H1 (cell line): ENCODE measurements at regions not wholly inside any gene's neighbourhood (a gene's known extent, or its start where the extent isn't known, plus 50 kb on each side); places are given as distances from the start of the nearest gene placed in this dataset.

Source experiments
- CTCF ChIA-PET: fragments of 300-600 bp; sonication (Branson Sonifier 250); formaldehyde crosslinking; loops from one replicate; lab custom pipeline; 2021; ENCODE audit not compliant: partially characterized antibody; lab: Charles Lee
- POLR2A ChIA-PET: fragments of 300-600 bp; sonication (Branson Sonifier 250); formaldehyde crosslinking; loops from one replicate; lab custom pipeline; 2021; ENCODE audit warnings: inconsistent platforms; ENCODE audit not compliant: partially characterized antibody; lab: Charles Lee
- DNase-seq, 2 experiments: peaks; one replicate each; pipeline versions ENCODE4 v3.0.0 to v3.0.0-alpha.2; 2010 to 2022; ENCODE audit warnings: low spot score in 2 of 2, low read depth in 1 of 2, mixed read lengths in 1 of 2
- FAIRE-seq: peaks from 2 replicates; lab custom pipeline; 2011; peaks lifted over from hg19 to GRCh38; lab: Jason Lieb, UNC
- H2AFZ ChIP-seq: 2 replicates; pipeline ENCODE4 v1.8.1; 2012; ENCODE audit warnings: low read length, inconsistent platforms
- H2AK5ac ChIP-seq: 2 replicates; pipeline ENCODE4 v1.6.1; 2013; ENCODE audit warnings: low read depth, low read length
- H2BK120ac ChIP-seq: replicated peaks from 2 replicates; pipeline ENCODE3; 2013; ENCODE audit warnings: low read depth, low read length, inconsistent platforms
- H2BK12ac ChIP-seq: 2 replicates; pipeline ENCODE4 v1.6.1; 2013; ENCODE audit warnings: low read depth, low read length
- H2BK15ac ChIP-seq: 2 replicates; pipeline ENCODE4 v1.6.1; 2013; ENCODE audit warnings: low read length
- H2BK20ac ChIP-seq: 2 replicates; pipeline ENCODE4 v1.6.1; 2013; ENCODE audit warnings: low read length
- H2BK5ac ChIP-seq: 2 replicates; pipeline ENCODE4 v1.6.1; 2013; ENCODE audit warnings: low read depth, low read length
- H3K14ac ChIP-seq: 2 replicates; pipeline ENCODE4 v1.6.1; 2013; ENCODE audit warnings: inconsistent platforms; ENCODE audit not compliant: insufficient read length
- H3K18ac ChIP-seq: 2 replicates; pipeline ENCODE4 v1.6.1; 2013; ENCODE audit warnings: low read length; ENCODE audit errors: extremely low read depth
- H3K23ac ChIP-seq: 2 replicates; pipeline ENCODE4 v1.6.1; 2013; ENCODE audit warnings: inconsistent platforms; ENCODE audit not compliant: insufficient read length
- H3K23me2 ChIP-seq: 2 replicates; pipeline ENCODE4 v1.6.1; 2013; ENCODE audit warnings: low read depth, low read length
- H3K27ac ChIP-seq: 2 replicates; pipeline ENCODE4 v1.6.1; 2011; ENCODE audit warnings: low read depth, low read length, inconsistent platforms
- H3K27me3 ChIP-seq, 4 experiments: replicated peaks in 1 of 4; 1 replicate in 1 of 4; 2 replicates in 3 of 4; pipeline versions ENCODE4 v1.6.1 to v1.8.1; 2011 to 2013; ENCODE audit warnings: low read length in 3 of 4, mild to moderate bottlenecking in 3 of 4, inconsistent platforms in 2 of 4, mixed read lengths in 2 of 4, moderate library complexity in 1 of 4; ENCODE audit not compliant: control insufficient read depth in 3 of 4, insufficient read depth in 3 of 4; ENCODE audit errors: extremely low read depth in 1 of 4
- H3K36me3 ChIP-seq, 4 experiments: 2 replicates each; pipeline versions ENCODE4 v1.6.1 to v1.8.1; 2011 to 2013; ENCODE audit warnings: mild to moderate bottlenecking in 4 of 4, low read length in 3 of 4, moderate library complexity in 2 of 4, control low read depth in 1 of 4, inconsistent platforms in 1 of 4; ENCODE audit not compliant: insufficient read depth in 4 of 4, control insufficient read depth in 2 of 4
- H3K4ac ChIP-seq: replicated peaks from 2 replicates; pipeline ENCODE3; 2013; ENCODE audit warnings: low read length, low read depth, mixed read lengths, inconsistent platforms; ENCODE audit not compliant: insufficient read length
- H3K4me1 ChIP-seq, 4 experiments: replicated peaks in 1 of 4; 1 replicate in 1 of 4; 2 replicates in 3 of 4; pipeline versions ENCODE4 v1.6.1 to v1.8.1; 2011 to 2013; ENCODE audit warnings: low read length in 3 of 4, inconsistent platforms in 2 of 4, mixed read lengths in 1 of 4; ENCODE audit not compliant: insufficient read depth in 4 of 4, control insufficient read depth in 3 of 4
- H3K4me2 ChIP-seq, 2 experiments: 2 replicates each; pipeline versions ENCODE4 v1.6.1 to v1.8.1; 2011 to 2013; ENCODE audit warnings: low read depth in 2 of 2, low read length in 2 of 2, control low read depth in 1 of 2, inconsistent platforms in 1 of 2, mild to moderate bottlenecking in 1 of 2; ENCODE audit not compliant: insufficient read depth in 1 of 2
- H3K4me3 ChIP-seq, 4 experiments: fragments of 200-600, 300-600 bp in 1 of 4; sonication (generic), shearing (Covaris generic), sonication (Bioruptor Twin) in 1 of 4; 2 replicates each; pipeline versions ENCODE4 v1.5.1 to v1.8.1; 2011 to 2016; ENCODE audit warnings: low read length in 4 of 4, low read depth in 3 of 4, control low read depth in 2 of 4, inconsistent platforms in 2 of 4, mild to moderate bottlenecking in 2 of 4, mixed read lengths in 1 of 4, moderate library complexity in 1 of 4; ENCODE audit not compliant: insufficient read depth in 2 of 4; ENCODE audit errors: extremely low read depth in 1 of 4
- H3K56ac ChIP-seq: replicated peaks from 2 replicates; pipeline ENCODE3; 2013; ENCODE audit warnings: low read depth, mild to moderate bottlenecking, mixed read lengths, low read length, inconsistent platforms; ENCODE audit not compliant: insufficient read length
- H3K79me1 ChIP-seq: 2 replicates; pipeline ENCODE4 v1.6.1; 2013; ENCODE audit warnings: low read depth, low read length, control low read depth
- H3K79me2 ChIP-seq, 2 experiments: 2 replicates each; pipeline versions ENCODE4 v1.6.1 to v1.8.1; 2012 to 2013; ENCODE audit warnings: low read length in 2 of 2, mild to moderate bottlenecking in 2 of 2, inconsistent platforms in 1 of 2; ENCODE audit not compliant: insufficient read depth in 2 of 2, control insufficient read depth in 1 of 2
- H3K9ac ChIP-seq, 4 experiments: replicated peaks in 1 of 4; 1 replicate in 1 of 4; 2 replicates in 3 of 4; pipeline versions ENCODE4 v1.6.1 to v1.8.1; 2011 to 2013; ENCODE audit warnings: low read depth in 3 of 4, low read length in 3 of 4, control low read depth in 2 of 4, mild to moderate bottlenecking in 2 of 4, moderate library complexity in 2 of 4, inconsistent platforms in 1 of 4; ENCODE audit errors: extremely low read depth in 1 of 4
- H3K9me3 ChIP-seq, 2 experiments: 2 replicates each; pipeline versions ENCODE4 v1.6.1 to v1.8.1; 2012 to 2013; ENCODE audit warnings: mild to moderate bottlenecking in 2 of 2, moderate library complexity in 2 of 2, control low read depth in 1 of 2, inconsistent platforms in 1 of 2, low read depth in 1 of 2, low read length in 1 of 2, mixed read lengths in 1 of 2; ENCODE audit not compliant: insufficient read depth in 2 of 2
- H4K20me1 ChIP-seq, 2 experiments: replicated peaks in 1 of 2; 2 replicates each; pipeline versions ENCODE3 to v1.8.1; 2011 to 2013; ENCODE audit warnings: inconsistent platforms in 2 of 2, low read length in 2 of 2, mild to moderate bottlenecking in 1 of 2; ENCODE audit not compliant: insufficient read depth in 2 of 2, control insufficient read depth in 1 of 2
- H4K5ac ChIP-seq: 2 replicates; pipeline ENCODE4 v1.6.1; 2013; ENCODE audit warnings: low read length, low read depth, mixed read lengths, inconsistent platforms; ENCODE audit not compliant: insufficient read length
- H4K8ac ChIP-seq: 2 replicates; pipeline ENCODE4 v1.8.0; 2013; ENCODE audit warnings: mild to moderate bottlenecking, moderate library complexity, low read length, inconsistent platforms; ENCODE audit not compliant: insufficient read depth; ENCODE audit errors: extremely low read depth
- H4K91ac ChIP-seq: replicated peaks from 2 replicates; pipeline ENCODE3; 2013; ENCODE audit warnings: low read length, mixed read lengths, inconsistent platforms; ENCODE audit not compliant: insufficient read length
- CTBP2 ChIP-seq: IDR thresholded peaks from 2 replicates; pipeline ENCODE4 v1.7.0; 2011; ENCODE audit warnings: borderline replicate concordance, mild to moderate bottlenecking, moderate library complexity, mixed read lengths, low read length; ENCODE audit not compliant: insufficient read depth, insufficient read length
- FOSL1 ChIP-seq: IDR thresholded peaks from 2 replicates; pipeline ENCODE4 v1.6.1; 2011; ENCODE audit warnings: mild to moderate bottlenecking, low read depth, low read length, moderate library complexity; ENCODE audit not compliant: insufficient read depth
- JUN ChIP-seq: IDR thresholded peaks from 2 replicates; pipeline ENCODE4 v1.6.1; 2011; ENCODE audit warnings: low read depth, mild to moderate bottlenecking, improper control_type of control experiment, low read length
- SIX5 ChIP-seq: IDR thresholded peaks from 2 replicates; pipeline ENCODE4 v1.6.1; 2011; ENCODE audit warnings: mild to moderate bottlenecking, low read depth, low read length
- WGBS, 2 experiments: shearing (Covaris generic) in 1 of 2; methylation state at CpG; one replicate each; pipeline versions ENCODE4 v1.1.6 to v1.1.7; 2013 to 2015; ENCODE audit warnings: low lambda C conversion rate in 2 of 2, mixed read lengths in 2 of 2, inconsistent platforms in 1 of 2, low coverage in 1 of 2, missing lambda C conversion rate in 1 of 2; ENCODE audit not compliant: insufficient replicate concordance in 2 of 2, insufficient coverage in 1 of 2, insufficient read length in 1 of 2; ENCODE audit errors: extremely low coverage in 1 of 2, missing lambda C conversion rate in 1 of 2; 5-methylcytosine and 5-hydroxymethylcytosine counted together

DNA sequence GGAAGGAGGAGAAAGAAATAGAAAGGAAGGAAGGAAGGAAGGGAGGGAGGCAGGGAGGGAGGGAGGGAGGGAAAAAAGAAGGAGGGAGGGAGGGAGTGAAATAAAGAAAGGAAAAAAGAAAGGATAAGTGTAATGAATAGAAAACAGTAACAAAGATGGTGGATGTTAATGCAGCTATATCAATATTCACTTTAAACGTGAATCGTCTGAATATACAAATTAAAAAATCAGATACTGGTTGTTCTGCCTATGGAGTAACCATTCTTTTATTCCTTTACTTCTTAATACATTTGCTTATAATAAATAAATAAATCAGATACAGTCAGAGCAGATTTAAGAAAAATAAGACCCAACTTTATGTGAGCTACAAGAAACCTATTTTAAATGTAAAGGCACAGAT, 1520.4 kb downstream of the TBC1D22A start:
- POLR2A ChIA-PET = no interaction called here

More for the DNA sequence above, 1520.4 kb downstream of the TBC1D22A start:
- Histone ChIP-seq H2AK5ac (no peak overlapping the region), H3K4ac (no peak overlapping the region), H4K91ac (no peak overlapping the region), H3K4me3 (no peak overlapping the region)
- WGBS, 2 experiments = 100% methylated on average over 2 of the region's 2 CpGs; no CpG with 5 or more reads in 1 of the 2 experiments
- TF ChIP-seq CTBP2 = no peak
- TF ChIP-seq FOSL1 = no peak
- TF ChIP-seq SIX5 = no peak
- no peak for TF ChIP-seq JUN
- TF ChIP-seq, all 59 proteins: peak for 0
- Histone ChIP-seq H4K20me1 (no peaks in the 10 kb centered on the region), H3K79me2 (no peaks in the 10 kb centered on the region), H3K4me1 (peaks cover 0 to 12% (median 2%) of the 10 kb centered on the region in 4 experiments; a peak in 3 of 7 replicates), H2AFZ (no peak overlapping the region), H2BK15ac (no peak overlapping the region), H3K23me2 (no peaks in the 10 kb centered on the region; the same call in 1 of the 2 replicates), H3K23ac (no peak overlapping the region), H3K14ac (no peak overlapping the region), H2BK120ac (no peak overlapping the region), H2BK12ac (no peak overlapping the region), H3K79me1 (no peaks in the 10 kb centered on the region), H2BK5ac (no peak overlapping the region), H3K36me3 (no peaks in the 10 kb centered on the region), H3K56ac (no peak overlapping the region), H4K8ac (no peak overlapping the region), H3K9me3 (no peaks in the 10 kb centered on the region), H3K4me2 (no peak overlapping the region), H2BK20ac (no peak overlapping the region), H3K27ac (no peak overlapping the region), H3K18ac (no peak overlapping the region), H4K5ac (no peak overlapping the region), H3K9ac (no peak overlapping the region), H3K27me3 (peaks cover 0 to 2% (median 0%) of the 10 kb centered on the region in 4 experiments; a peak in 1 of 7 replicates)
- DNase-seq = no peak
- no peak for FAIRE-seq
- CTCF ChIA-PET = no interaction called here
